ENCODE measurements at regions not wholly inside any gene's neighbourhood (a gene's known extent, or its start where the extent isn't known, plus 50 kb on each side); places are given as distances from the start of the nearest gene placed in this dataset.

GRCh38 chr7:45235905-45236304 is 78.3 kb downstream of the RAMP3 start:
- DNase-seq (ENCODE audit: low read depth in 2 of 3, low spot score in 1 of 3), result no peak

GRCh38 chr7:45236666-45237065 is 79.1 kb downstream of the RAMP3 start:
- no peak for DNase-seq (ENCODE audit: low read depth in 2 of 3, low spot score in 1 of 3)

- DNase-seq (ENCODE audit: low read depth in 2 of 3, low spot score in 1 of 3), result no peak
Measured at GRCh38 chr7:45237788-45238461, 80.3 kb downstream of the RAMP3 start.

GRCh38 chr7:45238806-45239205 is 81.2 kb downstream of the RAMP3 start:
- DNase-seq (ENCODE audit: low read depth in 2 of 3, low spot score in 1 of 3), result no peak

- no peak for DNase-seq (ENCODE audit: low read depth in 2 of 3, low spot score in 1 of 3)
Measured at GRCh38 chr7:45239486-45239885, 81.9 kb downstream of the RAMP3 start.

GRCh38 chr7:45240273-45240771 is 82.7 kb downstream of the RAMP3 start:
- DNase-seq (ENCODE audit: low read depth in 2 of 3, low spot score in 1 of 3), result no peak

GRCh38 chr7:45240926-45241325 is 83.3 kb downstream of the RAMP3 start:
- DNase-seq (ENCODE audit: low read depth in 2 of 3, low spot score in 1 of 3), result no peak

GRCh38 chr7:45241339-45242109 is 83.9 kb downstream of the RAMP3 start:
- no peak for DNase-seq (ENCODE audit: low read depth in 2 of 3, low spot score in 1 of 3)

GRCh38 chr7:45242261-45242660 is 84.7 kb downstream of the RAMP3 start:
- no peak for DNase-seq (ENCODE audit: low read depth in 2 of 3, low spot score in 1 of 3)

- no peak for DNase-seq (ENCODE audit: low read depth in 2 of 3, low spot score in 1 of 3)
Measured at GRCh38 chr7:45242698-45243097, 85.1 kb downstream of the RAMP3 start.

- no peak for DNase-seq (ENCODE audit: low read depth in 2 of 3, low spot score in 1 of 3)
Measured at GRCh38 chr7:45244981-45245380, 87.4 kb downstream of the RAMP3 start.

- DNase-seq (ENCODE audit: low read depth in 2 of 3, low spot score in 1 of 3), result no peak
Measured at GRCh38 chr7:45246339-45246738, 88.7 kb downstream of the RAMP3 start.

GRCh38 chr7:45252248-45252647 is 94.7 kb downstream of the RAMP3 start:
- no peak for DNase-seq (ENCODE audit: low read depth in 2 of 3, low spot score in 1 of 3)

GRCh38 chr7:45252857-45253256 is 95.3 kb downstream of the RAMP3 start:
- no peak for DNase-seq (ENCODE audit: low read depth in 2 of 3, low spot score in 1 of 3)

- DNase-seq (ENCODE audit: low read depth in 2 of 3, low spot score in 1 of 3), result no peak
Measured at GRCh38 chr7:45253368-45253767, 95.8 kb downstream of the RAMP3 start.

- DNase-seq (ENCODE audit: low read depth in 2 of 3, low spot score in 1 of 3), result no peak
Measured at GRCh38 chr7:45255187-45255586, 97.6 kb downstream of the RAMP3 start.

- DNase-seq (ENCODE audit: low read depth in 2 of 3, low spot score in 1 of 3), result no peak
Measured at GRCh38 chr7:45256309-45256708, 98.7 kb downstream of the RAMP3 start.

GRCh38 chr7:45256775-45257174 is 99.2 kb downstream of the RAMP3 start:
- no peak for DNase-seq (ENCODE audit: low read depth in 2 of 3, low spot score in 1 of 3)

- no peak for DNase-seq (ENCODE audit: low read depth in 2 of 3, low spot score in 1 of 3)
Measured at GRCh38 chr7:45257284-45257683, 99.7 kb downstream of the RAMP3 start.

GRCh38 chr7:45258533-45259226 is 101.1 kb downstream of the RAMP3 start:
- no peak for DNase-seq (ENCODE audit: low read depth in 2 of 3, low spot score in 1 of 3)

- DNase-seq (ENCODE audit: low read depth in 2 of 3, low spot score in 1 of 3), result no peak
Measured at GRCh38 chr7:45259227-45259596, 101.6 kb downstream of the RAMP3 start.

Data from stimulated activated CD4-positive, alpha-beta T cell treated with anti-CD3 and anti-CD28 coated beads, Interleukin-12 subunit alpha, Interleukin-12 subunit beta, amount 100 ng/mL, for 48 hours (primary cell).